ENCODE measurements at regions not wholly inside any gene's neighbourhood (a gene's known extent, or its start where the extent isn't known, plus 50 kb on each side); places are given as distances from the start of the nearest gene placed in this dataset.

- Histone ChIP-seq H2BK12ac (ENCODE audit: insufficient read length, low read depth, low read length) (no peak overlapping the region), H3K23ac (ENCODE audit: insufficient read length, low read depth, low read length) (no peak overlapping the region), H3K4me2 (ENCODE audit: insufficient read depth, insufficient read length, low read length) (no peak overlapping the region), H2BK120ac (ENCODE audit: low read depth, low read length, poor library complexity, severe bottlenecking) (no peak overlapping the region), H4K8ac (replicated peaks; ENCODE audit: insufficient read length, low read depth, low read length) (no peak overlapping the region), H3K9ac (ENCODE audit: extremely low read depth, insufficient read length, low read length) (no peak overlapping the region), H3K4ac (ENCODE audit: low read depth, low read length) (no peak overlapping the region), H3K23me2 (ENCODE audit: insufficient read length, low read depth, low read length, poor library complexity, severe bottlenecking) (no peaks in the 10 kb centered on the region), H3K27me3 (ENCODE audit: insufficient read depth, low read length) (no peaks in the 10 kb centered on the region), H4K91ac (ENCODE audit: insufficient read length, low read depth, low read length) (no peak overlapping the region), H3K56ac (ENCODE audit: insufficient read length, low read depth, low read length) (no peak overlapping the region), H3K4me1 (ENCODE audit: insufficient read depth, low read length) (no peaks in the 10 kb centered on the region), H2BK20ac (ENCODE audit: low read depth, low read length, poor library complexity, severe bottlenecking) (no peak overlapping the region), H3K79me2 (ENCODE audit: insufficient read depth, low read length) (no peaks in the 10 kb centered on the region), H3K14ac (ENCODE audit: insufficient read depth, low read length) (no peak overlapping the region), H3K27ac (ENCODE audit: insufficient read length, low read depth, low read length) (no peak overlapping the region), H3T11ph (ENCODE audit: low read length) (no peak overlapping the region), H4K5ac (ENCODE audit: insufficient read length, low read depth, low read length) (no peak overlapping the region), H2AK5ac (ENCODE audit: insufficient read length, low read length) (no peak overlapping the region), H2BK15ac (ENCODE audit: low read depth, low read length) (no peak overlapping the region), H3K18ac (ENCODE audit: insufficient read length, low read depth, low read length) (no peak overlapping the region), H3K79me1 (ENCODE audit: insufficient read depth, low read depth, low read length, poor library complexity, severe bottlenecking) (no peaks in the 10 kb centered on the region), H3K9me3 (ENCODE audit: control insufficient read depth, low read depth, low read length) (no peaks in the 10 kb centered on the region), H2AFZ (ENCODE audit: low read length) (no peak overlapping the region), H4K20me1 (ENCODE audit: control insufficient read depth, insufficient read depth, insufficient read length) (no peaks in the 10 kb centered on the region), H2BK5ac (ENCODE audit: insufficient read length, low read length) (no peak overlapping the region)
- Mint-ChIP-seq H3K4me3 (no peak overlapping the region), H3K9me3 (no peaks in the 10 kb centered on the region), H3K4me1 (no peaks in the 10 kb centered on the region), H3K27me3 (ENCODE audit: low read depth) (no peaks in the 10 kb centered on the region), H3K27ac (no peak overlapping the region), H3K36me3 (ENCODE audit: insufficient read depth in 1 of 3, low read depth in 3 of 3) (no peaks in the 10 kb centered on the region)
- DNase-seq, result no peak
- WGBS (ENCODE audit: extremely low coverage, insufficient read length, low lambda C conversion rate), result 100% methylated on average over 1 of the region's 3 CpGs
- TF ChIP-seq CTCF (conservative IDR thresholded peaks at IDR 0.05), result no peak
These were observed 270.4 kb upstream of the MC4R start for GRCh38 chr18:60643009-60643408.
